Lower leg skin (tissue), 4 donors: ENCODE measurements at regions not wholly inside any gene's neighbourhood (a gene's known extent, or its start where the extent isn't known, plus 50 kb on each side); places are given as distances from the start of the nearest gene placed in this dataset.

Experiments used
- DNase-seq, 2 donors: peaks; one replicate each; pipeline ENCODE4 v3.0.0-alpha.2; 2019; ENCODE audit warnings: low spot score in 2 of 2
- H3K4me3 ChIP-seq: fragments of 200-600 bp; sonication (generic); 2 replicates; pipeline ENCODE4 v1.5.1; 2017; ENCODE audit warnings: mild to moderate bottlenecking, low read depth; ENCODE audit not compliant: poor library complexity, severe bottlenecking
- CTCF ChIP-seq, 3 donors: fragments of 450-650 bp; IDR thresholded peaks; one replicate each; pipeline ENCODE4 v1.5.1; 2016; ENCODE audit warnings: antibody characterized with exemption in 3 of 3, mild to moderate bottlenecking in 3 of 3, moderate library complexity in 2 of 3
- POLR2A ChIP-seq, 2 donors: fragments of 450-650 bp; IDR thresholded peaks; one replicate each; pipeline ENCODE4 v1.6.1; 2016 to 2017; ENCODE audit warnings: antibody characterized with exemption in 2 of 2, mild to moderate bottlenecking in 1 of 2, moderate library complexity in 1 of 2
- WGBS, 2 donors: methylation state at CpG; one replicate each; pipeline ENCODE4 v1.1.5; 2018; 5-methylcytosine and 5-hydroxymethylcytosine counted together
- intact Hi-C: fragments of 100-400 bp; cut with DNase I; formaldehyde crosslinking; loops from one replicate; pipeline ENCODE4 v1.15.0; 2023; ENCODE audit warnings: low total_unique reads

GRCh38 chr5:7078901-7079300, 317.0 kb upstream of the ADCY2 start:
- no peak overlapping the region for H3K4me3 ChIP-seq
- no peak for DNase-seq
- 47 to 53% methylated on average over 9 of the region's 9 CpGs for WGBS, 2 donors
- TF ChIP-seq POLR2A (IDR thresholded peaks at IDR 0.05) (no peak), CTCF (IDR thresholded peaks at IDR 0.05) (no peak)
- intact Hi-C loops, result no loop called here

DNA sequence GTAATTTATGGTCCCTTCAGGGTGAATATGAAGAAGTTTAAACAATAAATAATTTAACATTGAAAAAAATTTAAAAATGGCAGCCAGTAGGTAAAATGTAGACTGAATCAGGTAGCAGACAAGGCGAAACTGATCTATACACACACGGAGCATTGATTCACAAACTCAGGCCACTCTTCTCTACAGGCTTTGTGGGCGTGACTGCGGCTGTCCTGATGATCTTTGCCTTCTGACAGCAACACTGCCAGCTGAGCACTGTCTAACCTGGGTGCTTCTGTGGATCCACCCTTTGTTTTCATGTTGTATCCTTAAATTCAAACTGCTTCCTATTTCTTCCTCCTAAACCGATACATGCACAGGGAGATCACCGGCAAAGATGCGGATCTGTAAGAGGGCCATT, 315.4 kb upstream of the ADCY2 start:
- 80 to 85% methylated on average over 7 of the region's 7 CpGs for WGBS, 2 donors
- TF ChIP-seq CTCF (IDR thresholded peaks at IDR 0.05) (no peak), POLR2A (IDR thresholded peaks at IDR 0.05) (no peak)
- DNase-seq, result no peak
- H3K4me3 ChIP-seq, result no peak overlapping the region
- intact Hi-C loops, result no loop called here

GRCh38 chr5:7087719-7088297, 308.1 kb upstream of the ADCY2 start:
- TF ChIP-seq CTCF (IDR thresholded peaks at IDR 0.05) (no peak), POLR2A (IDR thresholded peaks at IDR 0.05) (no peak)
- DNase-seq, result no peak

DNA sequence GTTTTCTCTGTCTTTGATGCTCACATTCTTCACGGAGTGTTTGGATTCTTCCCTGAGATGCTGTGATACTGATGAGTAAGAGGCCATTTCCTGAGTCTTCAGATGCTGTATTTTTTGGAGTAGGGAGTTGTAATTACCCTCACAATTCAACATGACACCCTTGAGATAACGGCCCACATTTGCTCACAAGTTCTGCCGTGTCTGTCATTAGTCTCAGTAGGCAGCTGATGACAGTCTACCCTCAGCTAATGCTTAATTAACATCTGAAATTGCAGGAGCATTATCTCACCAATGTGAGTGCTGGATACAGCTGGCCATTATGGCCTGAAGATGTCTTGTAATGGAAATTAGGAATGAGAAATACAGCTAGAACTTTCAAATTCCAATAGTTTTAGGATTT, 307.1 kb upstream of the ADCY2 start:
- no peak for TF ChIP-seq POLR2A (IDR thresholded peaks at IDR 0.05)
- no peak for TF ChIP-seq CTCF (IDR thresholded peaks at IDR 0.05)
- no peak overlapping the region for H3K4me3 ChIP-seq
- no peak for DNase-seq
- WGBS, 2 donors, result 30 to 40% methylated on average over 3 of the region's 3 CpGs
- intact Hi-C loops, result no loop called here

More at GRCh38 chr5:7087719-7088297, 308.1 kb upstream of the ADCY2 start:
- 57 to 74% methylated on average over 6 of the region's 6 CpGs for WGBS, 2 donors
- no peak overlapping the region for H3K4me3 ChIP-seq
- intact Hi-C loops, result no loop called here

DNA sequence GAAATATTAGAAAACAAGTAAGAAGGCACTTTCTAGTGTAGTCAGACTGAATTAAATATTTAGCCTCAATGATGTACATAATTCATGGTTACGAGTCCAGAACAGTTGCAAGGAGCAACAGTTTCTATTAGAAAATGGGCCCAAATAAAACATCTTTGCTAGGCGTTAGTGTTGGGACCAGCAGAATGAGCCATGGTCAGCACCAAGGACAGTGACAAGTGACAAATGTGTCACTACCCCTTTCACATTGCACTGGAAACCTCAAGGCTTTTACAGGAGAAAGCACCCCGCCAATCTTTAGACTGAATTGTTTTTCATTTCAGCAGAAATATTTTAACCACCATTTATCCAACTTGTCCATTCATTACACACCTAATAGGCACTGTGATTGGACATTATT, 301.3 kb upstream of the ADCY2 start:
- no peak for TF ChIP-seq POLR2A (IDR thresholded peaks at IDR 0.05)
- no peak for TF ChIP-seq CTCF (IDR thresholded peaks at IDR 0.05)
- 41 to 50% methylated on average over 3 of the region's 3 CpGs for WGBS, 2 donors
- no peak for DNase-seq
- intact Hi-C loops, result no loop called here
- H3K4me3 ChIP-seq, result no peak overlapping the region

- intact Hi-C loops, result no loop called here
- TF ChIP-seq CTCF (IDR thresholded peaks at IDR 0.05), result no peak
- TF ChIP-seq POLR2A (IDR thresholded peaks at IDR 0.05), result no peak
- H3K4me3 ChIP-seq, result no peak overlapping the region
- no peak for DNase-seq
- WGBS, 2 donors, result 85 to 86% methylated on average over 2 of the region's 2 CpGs
Measured at GRCh38 chr5:7096294-7096693, 299.6 kb upstream of the ADCY2 start.
